Tibial artery (tissue), 4 donors: ENCODE measurements at regions not wholly inside any gene's neighbourhood (a gene's known extent, or its start where the extent isn't known, plus 50 kb on each side); places are given as distances from the start of the nearest gene placed in this dataset.
"Not testable (repeated sequence)": the region's sequence is repeated elsewhere in the genome, so short reads cannot be mapped to it uniquely, and the experiment has no call there.

Experiments
- DNase-seq, 2 donors: peaks; one replicate each; pipeline ENCODE4 v3.0.0-alpha.2; 2019
- H3K27ac ChIP-seq, 2 donors: fragments of 200-600 bp; sonication (generic) in 1 of 2; 1 replicate in 1 of 2; 2 replicates in 1 of 2; pipeline ENCODE4 v1.5.1; 2018 to 2019; ENCODE audit warnings: mild to moderate bottlenecking in 1 of 2
- H3K27me3 ChIP-seq, 2 donors: fragments of 200-600 bp; sonication (generic) in 1 of 2; one replicate each; pipeline versions ENCODE4 v1.5.1 to v1.6.0; 2016 to 2019
- H3K36me3 ChIP-seq, 3 donors: fragments of 200-600 bp; sonication (generic) in 2 of 3; one replicate each; pipeline ENCODE4 v1.5.1; 2016 to 2019; ENCODE audit warnings: mild to moderate bottlenecking in 2 of 3
- H3K4me1 ChIP-seq, 4 donors: fragments of 200-600 bp; sonication (generic) in 2 of 4; 1 replicate in 3 of 4; 2 replicates in 1 of 4; pipeline ENCODE4 v1.5.1; 2016 to 2019
- H3K4me3 ChIP-seq, 2 donors: fragments of 200-600 bp; sonication (generic) in 1 of 2; 1 replicate in 1 of 2; 2 replicates in 1 of 2; pipeline ENCODE4 v1.5.1; 2018 to 2019; ENCODE audit warnings: mild to moderate bottlenecking in 2 of 2
- H3K9me3 ChIP-seq, 3 donors: fragments of 200-600 bp; sonication (generic) in 1 of 3; one replicate each; pipeline ENCODE4 v1.5.1; 2016 to 2019
- CTCF ChIP-seq, 2 experiments: fragments of 200-600 bp in 1 of 2; fragments of 450-650 bp in 1 of 2; IDR thresholded peaks; one replicate each; pipeline ENCODE4 v1.5.1; 2017 to 2019; ENCODE audit warnings: antibody characterized with exemption in 2 of 2, mild to moderate bottlenecking in 1 of 2, moderate library complexity in 1 of 2
- intact Hi-C: fragments of 100-400 bp; cut with DNase I; formaldehyde crosslinking; loops from one replicate; pipeline ENCODE4 v1.15.0; 2023; ENCODE audit warnings: low total_unique reads

GRCh38 chr14:59137256-59137655 is 51.2 kb upstream of the DAAM1 start:
- Histone ChIP-seq H3K4me1 (peaks cover 0 to 20% (median 2%) of the 10 kb centered on the region in 4 donors), H3K4me3 (no peak overlapping the region), H3K36me3 (no peaks in the 10 kb centered on the region), H3K9me3 (no peaks in the 10 kb centered on the region), H3K27ac (no peak overlapping the region), H3K27me3 (no peaks in the 10 kb centered on the region)
- TF ChIP-seq CTCF (IDR thresholded peaks at IDR 0.05): no peak
- DNase-seq: no peak
- intact Hi-C loops: no loop called here

- H3K4me1 ChIP-seq, H3K36me3 ChIP-seq, H3K27ac ChIP-seq, intact Hi-C loops, DNase-seq, H3K4me3 ChIP-seq, H3K9me3 ChIP-seq, H3K27me3 ChIP-seq: not testable (repeated sequence)
Observed at GRCh38 chr14:59138576-59138975, 49.9 kb upstream of the DAAM1 start.
